ENCODE measurements at regions not wholly inside any gene's neighbourhood (a gene's known extent, or its start where the extent isn't known, plus 50 kb on each side); places are given as distances from the start of the nearest gene placed in this dataset.
"Not testable (repeated sequence)": the region's sequence is repeated elsewhere in the genome, so short reads cannot be mapped to it uniquely, and the experiment has no call there.

GRCh38 chr2:146591908-146592307 is 1252.9 kb upstream of the ACVR2A start:
- no peaks in the 10 kb centered on the region for H3K36me3 Mint-ChIP-seq (ENCODE audit: low read depth)
- no peaks in the 10 kb centered on the region for H3K27me3 Mint-ChIP-seq
- H3K4me3 Mint-ChIP-seq, result no peak overlapping the region
- H3K4me1 Mint-ChIP-seq, result no peaks in the 10 kb centered on the region
- H3K9me3 ChIP-seq (ENCODE audit: control insufficient read depth, low read length, poor library complexity, severe bottlenecking), result no peaks in the 10 kb centered on the region
- no peak overlapping the region for H3K27ac Mint-ChIP-seq
- ATAC-seq (no peak), DNase-seq (no peak)

DNA sequence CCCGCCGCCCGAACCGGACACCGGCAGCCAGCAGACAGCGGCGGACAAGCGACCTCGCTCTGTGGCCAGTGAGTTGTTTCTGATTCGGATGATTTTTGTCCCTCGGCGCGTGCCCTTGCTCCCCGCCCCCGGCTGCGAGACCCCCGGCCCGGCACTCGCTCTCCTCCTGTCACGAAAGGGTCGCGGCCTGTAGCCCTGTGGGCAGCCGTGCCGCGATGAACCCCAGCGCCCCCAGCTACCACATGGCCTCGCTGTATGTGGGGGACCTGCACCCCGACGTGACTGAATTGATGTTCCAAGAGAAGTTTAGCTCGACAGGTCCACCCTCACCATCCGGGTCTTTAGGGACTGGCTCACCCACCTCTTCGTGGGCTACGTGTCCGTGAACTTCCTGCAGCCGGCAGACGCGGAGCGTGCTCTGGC is 1257.5 kb upstream of the ACVR2A start:
- Mint-ChIP-seq H3K4me3 (no peak overlapping the region), H3K4me1 (no peaks in the 10 kb centered on the region), H3K27ac (no peak overlapping the region), H3K36me3 (ENCODE audit: low read depth) (no peaks in the 10 kb centered on the region), H3K27me3 (no peaks in the 10 kb centered on the region)
- DNase-seq (no peak), ATAC-seq (no peak)
- no peaks in the 10 kb centered on the region for H3K9me3 ChIP-seq (ENCODE audit: control insufficient read depth, low read length, poor library complexity, severe bottlenecking)

- H3K27me3 Mint-ChIP-seq, result no peaks in the 10 kb centered on the region
- DNase-seq, result no peak
- H3K36me3 Mint-ChIP-seq (ENCODE audit: low read depth), result no peaks in the 10 kb centered on the region
- H3K4me1 Mint-ChIP-seq, result no peaks in the 10 kb centered on the region
- ATAC-seq, result no peak
- H3K9me3 ChIP-seq (ENCODE audit: control insufficient read depth, low read length, poor library complexity, severe bottlenecking), result no peaks in the 10 kb centered on the region
- H3K4me3 Mint-ChIP-seq, result no peak overlapping the region
- H3K27ac Mint-ChIP-seq, result no peak overlapping the region
Measured at GRCh38 chr2:146584316-146584715, 1260.5 kb upstream of the ACVR2A start.

- H3K27me3 Mint-ChIP-seq, result no peaks in the 10 kb centered on the region
- H3K27ac Mint-ChIP-seq, result no peak overlapping the region
- DNase-seq, result no peak
- ATAC-seq, result no peak
- no peaks in the 10 kb centered on the region for H3K36me3 Mint-ChIP-seq (ENCODE audit: low read depth)
- H3K4me1 Mint-ChIP-seq, result no peaks in the 10 kb centered on the region
- no peak overlapping the region for H3K4me3 Mint-ChIP-seq
- no peaks in the 10 kb centered on the region for H3K9me3 ChIP-seq (ENCODE audit: control insufficient read depth, low read length, poor library complexity, severe bottlenecking)
Measured at GRCh38 chr2:146579147-146579930, 1265.5 kb upstream of the ACVR2A start.

- Mint-ChIP-seq H3K4me1 (no peaks in the 10 kb centered on the region), H3K27me3 (no peaks in the 10 kb centered on the region), H3K27ac (no peak overlapping the region), H3K4me3 (no peak overlapping the region), H3K36me3 (ENCODE audit: low read depth) (no peaks in the 10 kb centered on the region)
- H3K9me3 ChIP-seq (ENCODE audit: control insufficient read depth, low read length, poor library complexity, severe bottlenecking), result no peaks in the 10 kb centered on the region
- no peak for DNase-seq
- ATAC-seq, result no peak
Measured at GRCh38 chr2:146576339-146577111, 1268.3 kb upstream of the ACVR2A start.

GRCh38 chr2:146572598-146572997 is 1272.2 kb upstream of the ACVR2A start:
- H3K9me3 ChIP-seq (ENCODE audit: control insufficient read depth, low read length, poor library complexity, severe bottlenecking), result no peaks in the 10 kb centered on the region
- H3K4me1 Mint-ChIP-seq, result no peaks in the 10 kb centered on the region
- no peaks in the 10 kb centered on the region for H3K27me3 Mint-ChIP-seq
- H3K27ac Mint-ChIP-seq, result no peak overlapping the region
- H3K36me3 Mint-ChIP-seq (ENCODE audit: low read depth), result no peaks in the 10 kb centered on the region
- no peak for ATAC-seq
- no peak for DNase-seq
- H3K4me3 Mint-ChIP-seq, result no peak overlapping the region

GRCh38 chr2:146561996-146562395 is 1282.8 kb upstream of the ACVR2A start:
- Mint-ChIP-seq H3K27me3 (no peaks in the 10 kb centered on the region), H3K36me3 (ENCODE audit: low read depth) (no peaks in the 10 kb centered on the region), H3K4me3 (no peak overlapping the region), H3K4me1 (no peaks in the 10 kb centered on the region), H3K27ac (no peak overlapping the region)
- ATAC-seq (no peak), DNase-seq (no peak)
- H3K9me3 ChIP-seq (ENCODE audit: control insufficient read depth, low read length, poor library complexity, severe bottlenecking), result no peaks in the 10 kb centered on the region

DNA sequence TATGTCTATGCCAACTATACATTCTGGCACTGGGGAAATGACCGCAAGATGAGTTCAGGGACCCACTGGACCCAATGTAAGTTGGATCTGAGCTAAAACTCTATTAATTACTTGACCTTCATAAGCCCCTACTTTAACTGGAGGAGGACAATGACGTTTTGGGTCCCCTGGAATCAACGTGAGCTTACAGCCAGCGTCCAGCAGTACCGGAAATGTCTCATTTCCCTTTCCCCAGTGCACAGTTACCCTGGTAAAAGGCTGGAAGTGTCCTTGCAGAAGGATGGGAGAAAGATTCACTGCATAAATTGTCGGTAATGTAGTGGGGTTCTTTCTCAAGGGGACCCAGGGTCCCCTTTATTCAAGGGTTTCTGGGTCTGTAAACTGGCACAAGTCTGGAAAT is 1297.6 kb upstream of the ACVR2A start:
- H3K36me3 Mint-ChIP-seq (ENCODE audit: low read depth), result no peaks in the 10 kb centered on the region
- H3K4me1 Mint-ChIP-seq, result no peaks in the 10 kb centered on the region
- no peaks in the 10 kb centered on the region for H3K9me3 ChIP-seq (ENCODE audit: control insufficient read depth, low read length, poor library complexity, severe bottlenecking)
- H3K4me3 Mint-ChIP-seq, result no peak overlapping the region
- ATAC-seq (no peak), DNase-seq (no peak)
- H3K27me3 Mint-ChIP-seq, result no peaks in the 10 kb centered on the region
- H3K27ac Mint-ChIP-seq, result no peak overlapping the region

DNA sequence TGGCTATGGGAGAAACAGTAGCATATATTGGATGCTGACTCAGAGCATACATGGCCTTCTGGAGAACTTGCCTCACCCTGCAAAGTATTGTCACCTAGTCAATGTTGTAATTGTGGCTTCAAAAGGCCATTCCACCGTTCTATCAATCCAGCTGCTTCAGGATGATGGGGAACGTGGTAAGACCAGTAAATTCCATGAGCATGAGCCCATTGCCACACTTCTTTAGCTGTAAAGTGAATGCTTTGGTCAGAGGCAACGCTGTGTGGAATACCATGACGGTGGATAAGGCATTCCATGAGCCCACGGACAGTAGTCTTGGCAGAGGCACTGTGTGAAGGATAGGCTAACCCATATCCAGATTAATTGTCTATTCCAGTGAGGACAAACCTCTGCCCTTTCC is 1300.1 kb upstream of the ACVR2A start:
- DNase-seq (no peak), ATAC-seq (no peak)
- Mint-ChIP-seq H3K27ac (no peak overlapping the region), H3K4me1 (no peaks in the 10 kb centered on the region), H3K27me3 (no peaks in the 10 kb centered on the region), H3K36me3 (ENCODE audit: low read depth) (no peaks in the 10 kb centered on the region), H3K4me3 (no peak overlapping the region)
- no peaks in the 10 kb centered on the region for H3K9me3 ChIP-seq (ENCODE audit: control insufficient read depth, low read length, poor library complexity, severe bottlenecking)

DNA sequence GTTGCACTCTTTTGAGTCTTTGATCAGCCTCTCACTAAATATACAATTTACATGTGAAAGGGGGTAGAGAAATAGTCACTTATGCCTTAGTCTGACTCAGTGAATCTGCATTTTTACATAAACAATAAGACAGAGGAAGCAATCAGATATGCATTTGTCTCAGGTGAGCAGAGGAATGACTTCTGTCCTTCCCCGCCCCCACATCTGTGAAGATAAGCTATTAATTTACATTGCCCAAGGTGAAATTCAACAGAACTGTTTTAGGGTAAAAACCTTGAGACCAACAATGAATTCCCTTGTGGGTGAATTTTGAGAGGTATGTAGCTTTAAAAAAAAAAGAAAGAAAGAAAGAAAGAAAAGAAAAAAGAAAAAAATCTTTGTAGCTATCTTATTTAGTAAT is 1302.9 kb upstream of the ACVR2A start:
- ATAC-seq, result no peak
- H3K27me3 Mint-ChIP-seq, result no peaks in the 10 kb centered on the region
- DNase-seq, result no peak
- H3K4me1 Mint-ChIP-seq, result no peaks in the 10 kb centered on the region
- no peaks in the 10 kb centered on the region for H3K9me3 ChIP-seq (ENCODE audit: control insufficient read depth, low read length, poor library complexity, severe bottlenecking)
- no peak overlapping the region for H3K27ac Mint-ChIP-seq
- no peak overlapping the region for H3K4me3 Mint-ChIP-seq
- no peaks in the 10 kb centered on the region for H3K36me3 Mint-ChIP-seq (ENCODE audit: low read depth)

DNA sequence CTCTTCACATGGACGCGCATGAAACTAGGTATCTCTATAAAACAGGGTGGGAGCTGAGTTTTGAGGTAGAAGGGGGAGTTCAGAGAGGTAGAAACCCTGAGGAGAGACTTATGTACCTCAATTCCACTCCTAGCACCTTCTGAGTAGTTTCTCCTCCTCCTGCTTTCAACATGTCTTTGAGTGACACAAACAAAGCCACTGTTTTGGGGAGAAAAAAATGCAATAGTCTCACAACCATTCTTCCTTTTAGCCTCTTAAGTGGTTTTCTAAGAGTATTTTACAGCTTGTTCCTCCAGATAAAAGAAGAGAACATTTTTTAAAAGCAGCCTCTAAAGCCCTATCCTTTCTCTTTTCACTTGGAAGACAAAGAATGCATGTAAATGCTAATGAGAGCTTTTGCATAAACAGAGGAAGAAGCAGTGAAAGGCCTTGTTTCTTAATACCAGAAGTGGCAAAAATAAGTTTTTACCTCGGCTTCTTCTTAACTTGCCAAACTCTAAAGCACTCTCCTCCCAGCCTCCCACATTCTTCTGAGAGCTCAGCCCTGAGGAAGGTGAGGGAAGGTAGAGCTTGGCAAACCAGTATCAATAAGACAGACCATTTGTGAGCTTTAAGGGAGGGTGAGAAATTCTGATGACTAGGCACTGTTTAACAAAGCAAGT is 1304.4 kb upstream of the ACVR2A start:
- Mint-ChIP-seq H3K27me3 (no peaks in the 10 kb centered on the region), H3K4me1 (no peaks in the 10 kb centered on the region), H3K36me3 (ENCODE audit: low read depth) (no peaks in the 10 kb centered on the region), H3K27ac (no peak overlapping the region), H3K4me3 (no peak overlapping the region)
- no peaks in the 10 kb centered on the region for H3K9me3 ChIP-seq (ENCODE audit: control insufficient read depth, low read length, poor library complexity, severe bottlenecking)
- DNase-seq (no peak), ATAC-seq (no peak)

GRCh38 chr2:146539739-146540138 is 1305.1 kb upstream of the ACVR2A start:
- H3K4me3 Mint-ChIP-seq; DNase-seq; H3K9me3 ChIP-seq (ENCODE audit: control insufficient read depth, low read length, poor library complexity, severe bottlenecking); H3K4me1 Mint-ChIP-seq; ATAC-seq; H3K36me3 Mint-ChIP-seq (ENCODE audit: low read depth); H3K27me3 Mint-ChIP-seq; H3K27ac Mint-ChIP-seq: not testable (repeated sequence)

GRCh38 chr2:146537477-146537876 is 1307.4 kb upstream of the ACVR2A start:
- ATAC-seq, result no peak
- no peaks in the 10 kb centered on the region for H3K4me1 Mint-ChIP-seq
- H3K9me3 ChIP-seq (ENCODE audit: control insufficient read depth, low read length, poor library complexity, severe bottlenecking), result no peaks in the 10 kb centered on the region
- no peaks in the 10 kb centered on the region for H3K36me3 Mint-ChIP-seq (ENCODE audit: low read depth)
- DNase-seq, result no peak
- no peak overlapping the region for H3K27ac Mint-ChIP-seq
- no peak overlapping the region for H3K4me3 Mint-ChIP-seq
- no peaks in the 10 kb centered on the region for H3K27me3 Mint-ChIP-seq
